Thyroid gland (tissue), 4 donors: ENCODE measurements at regions not wholly inside any gene's neighbourhood (a gene's known extent, or its start where the extent isn't known, plus 50 kb on each side); places are given as distances from the start of the nearest gene placed in this dataset.

Experiments used
- POLR2A ChIP-seq, 2 donors: fragments of 450-650 bp; IDR thresholded peaks; one replicate each; pipeline ENCODE4 v1.6.1; 2017; ENCODE audit warnings: antibody characterized with exemption in 2 of 2, mild to moderate bottlenecking in 2 of 2, moderate library complexity in 1 of 2
- TF ChIP-seq, protein P1 (sequence below), 6 experiments: fragments of 200-600 bp in 3 of 6; fragments of 450-650 bp in 3 of 6; sonication (generic) in 3 of 6; IDR thresholded peaks; one replicate each; pipeline ENCODE4 v1.5.1; 2016 to 2019; ENCODE audit warnings: antibody characterized with exemption in 6 of 6, mild to moderate bottlenecking in 2 of 6, inconsistent platforms in 1 of 6, moderate library complexity in 1 of 6

GRCh38 chr5:12177851-12178250, 273.6 kb upstream of the CTNND2 start:
- TF ChIP-seq POLR2A (IDR thresholded peaks at IDR 0.05) = no peak
- TF ChIP-seq, protein P1, sequence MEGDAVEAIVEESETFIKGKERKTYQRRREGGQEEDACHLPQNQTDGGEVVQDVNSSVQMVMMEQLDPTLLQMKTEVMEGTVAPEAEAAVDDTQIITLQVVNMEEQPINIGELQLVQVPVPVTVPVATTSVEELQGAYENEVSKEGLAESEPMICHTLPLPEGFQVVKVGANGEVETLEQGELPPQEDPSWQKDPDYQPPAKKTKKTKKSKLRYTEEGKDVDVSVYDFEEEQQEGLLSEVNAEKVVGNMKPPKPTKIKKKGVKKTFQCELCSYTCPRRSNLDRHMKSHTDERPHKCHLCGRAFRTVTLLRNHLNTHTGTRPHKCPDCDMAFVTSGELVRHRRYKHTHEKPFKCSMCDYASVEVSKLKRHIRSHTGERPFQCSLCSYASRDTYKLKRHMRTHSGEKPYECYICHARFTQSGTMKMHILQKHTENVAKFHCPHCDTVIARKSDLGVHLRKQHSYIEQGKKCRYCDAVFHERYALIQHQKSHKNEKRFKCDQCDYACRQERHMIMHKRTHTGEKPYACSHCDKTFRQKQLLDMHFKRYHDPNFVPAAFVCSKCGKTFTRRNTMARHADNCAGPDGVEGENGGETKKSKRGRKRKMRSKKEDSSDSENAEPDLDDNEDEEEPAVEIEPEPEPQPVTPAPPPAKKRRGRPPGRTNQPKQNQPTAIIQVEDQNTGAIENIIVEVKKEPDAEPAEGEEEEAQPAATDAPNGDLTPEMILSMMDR (IDR thresholded peaks at IDR 0.05) = no peak
